ENCODE measurements at regions not wholly inside any gene's neighbourhood (a gene's known extent, or its start where the extent isn't known, plus 50 kb on each side); places are given as distances from the start of the nearest gene placed in this dataset.

DNA sequence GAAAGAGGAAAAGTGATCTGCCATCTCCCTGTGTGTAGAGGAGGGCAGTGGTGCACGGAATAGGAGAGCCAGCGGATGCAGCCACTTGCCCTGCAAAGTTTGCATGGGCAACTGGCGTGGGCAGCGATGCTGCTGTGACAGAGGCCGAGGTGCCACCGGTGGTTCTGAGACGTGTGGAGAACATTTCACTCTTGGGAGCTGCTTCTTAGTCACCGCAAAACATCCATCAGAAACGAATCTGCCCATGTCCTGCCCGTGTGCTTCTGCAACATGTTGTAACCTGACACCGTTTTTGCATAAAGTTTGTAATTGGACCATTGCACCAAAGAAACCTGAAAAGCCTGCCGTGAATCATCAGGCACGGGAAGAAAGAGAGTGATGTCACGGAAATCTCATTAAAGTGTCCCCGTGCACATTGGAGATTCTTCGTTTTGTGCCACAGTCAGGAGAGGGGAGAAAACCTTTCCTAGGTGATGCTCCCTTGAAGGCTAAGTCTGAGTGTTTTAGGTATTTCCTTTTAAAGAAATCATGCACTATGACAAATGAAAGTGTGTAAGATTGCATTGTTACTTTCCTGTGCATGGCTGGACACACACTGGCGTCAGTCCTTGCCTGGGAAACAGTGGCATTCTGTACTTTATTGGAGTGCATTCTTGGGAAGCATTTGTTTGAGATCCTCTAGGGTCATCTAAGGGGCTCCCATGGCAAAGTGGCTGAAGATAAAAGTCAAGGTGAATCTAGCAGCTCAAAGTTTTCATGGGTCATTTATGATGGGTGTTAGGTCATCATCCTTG lies 302.6 kb downstream of the KLF6 start:
- DNase-seq (ENCODE audit: low read depth), result peak; percentile 31

DNA sequence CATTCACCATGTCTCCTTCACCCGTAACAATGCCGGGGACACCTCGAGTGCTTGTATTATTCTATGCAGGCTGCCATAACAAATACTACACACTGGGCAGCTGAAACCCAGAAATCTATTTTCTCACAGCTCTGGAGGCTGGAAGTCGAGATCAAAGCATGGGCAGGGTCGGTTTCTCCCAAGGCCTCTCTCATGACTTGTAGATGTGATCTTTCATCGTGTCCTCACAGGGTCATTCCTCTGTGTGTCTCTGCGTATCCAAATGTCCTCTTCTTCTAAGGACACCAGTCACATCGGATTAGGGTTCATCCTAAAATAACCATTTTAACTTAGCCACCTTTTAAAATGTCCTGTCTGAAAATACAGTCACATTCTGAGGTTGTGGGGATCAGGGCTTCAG lies 303.5 kb downstream of the KLF6 start:
- DNase-seq (ENCODE audit: low read depth), result no peak

GRCh38 chr10:3480990-3481315 lies 304.1 kb downstream of the KLF6 start:
- no peak for DNase-seq (ENCODE audit: low read depth)

- no peak for DNase-seq (ENCODE audit: low read depth)
These were observed 304.6 kb downstream of the KLF6 start for GRCh38 chr10:3480281-3480989.

DNA sequence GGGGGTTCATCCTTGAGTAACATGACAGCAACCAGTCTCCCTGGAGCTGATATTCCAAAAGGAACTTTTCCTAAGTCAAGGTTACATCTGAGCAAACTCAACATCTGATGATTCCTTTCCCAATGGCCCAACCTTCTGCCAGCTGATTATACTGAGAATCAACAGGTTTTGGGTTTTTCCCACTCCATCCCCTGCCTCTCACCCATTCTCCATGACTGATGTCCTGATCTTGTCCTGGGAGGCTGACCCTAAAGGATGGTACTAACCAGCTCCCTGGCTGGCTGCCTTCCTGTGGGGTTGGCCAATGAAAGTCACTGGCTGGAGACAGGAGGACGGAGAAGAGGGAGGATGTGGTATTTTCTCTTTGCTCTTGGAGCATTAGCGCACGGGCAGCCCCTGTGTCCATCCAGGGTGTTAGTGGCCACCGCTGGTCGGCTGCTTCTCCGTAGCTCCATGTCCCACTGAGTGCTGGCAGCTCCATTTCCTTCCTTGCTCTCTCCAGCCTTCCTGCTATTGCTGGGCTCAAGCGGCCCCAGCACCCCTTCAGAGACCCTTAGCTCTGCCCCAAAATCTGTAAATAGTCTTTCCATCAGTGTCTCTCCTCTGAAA lies 306.2 kb upstream of the PITRM1 start:
- no peak for DNase-seq (ENCODE audit: low read depth)

GRCh38 chr10:3478153-3478552 lies 305.6 kb upstream of the PITRM1 start:
- DNase-seq (ENCODE audit: low read depth), result no peak

DNA sequence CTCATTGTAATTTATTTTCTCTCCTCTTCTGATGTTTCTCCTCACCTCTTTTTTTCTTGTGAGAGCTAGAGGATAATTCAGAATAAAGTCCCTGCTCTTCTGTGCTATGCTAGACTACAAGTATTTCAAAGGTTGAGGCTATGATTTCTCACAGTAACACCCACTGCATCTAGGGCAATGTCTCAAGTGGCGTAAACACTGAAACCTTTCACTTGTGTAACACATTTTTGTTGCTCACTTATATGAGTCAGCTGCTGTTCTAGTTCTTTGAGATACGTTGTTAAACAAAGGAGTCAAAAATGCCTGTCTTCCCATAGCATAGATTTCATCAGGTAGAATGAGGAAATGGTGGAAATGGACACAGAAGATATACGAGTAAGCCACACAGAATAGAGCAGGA lies 305.1 kb upstream of the PITRM1 start:
- DNase-seq (ENCODE audit: low read depth), result no peak

- no peak for DNase-seq (ENCODE audit: low read depth)
These were observed 304.3 kb upstream of the PITRM1 start for GRCh38 chr10:3476640-3477448.

GRCh38 chr10:3476186-3476585 lies 303.6 kb upstream of the PITRM1 start:
- DNase-seq (ENCODE audit: low read depth), result no peak

DNA sequence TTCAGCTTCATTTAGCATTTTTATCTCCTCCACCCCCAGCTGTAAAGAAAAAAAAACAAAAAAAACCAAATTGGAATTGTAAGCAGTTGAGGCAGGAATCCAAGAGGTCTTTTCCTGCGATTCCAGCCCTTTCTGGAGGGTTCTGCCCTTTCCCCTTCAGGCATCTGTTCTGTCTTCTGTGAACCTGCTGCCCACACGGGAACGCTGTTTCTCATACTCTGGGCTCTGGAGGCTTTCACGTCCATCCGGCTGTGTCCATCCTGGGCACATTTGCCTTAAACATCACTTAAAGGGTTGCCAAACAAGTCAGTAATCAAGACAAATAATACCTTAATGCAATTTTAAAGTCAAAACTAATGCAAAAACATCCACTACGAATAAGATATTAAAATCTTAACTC lies 302.8 kb upstream of the PITRM1 start:
- DNase-seq (ENCODE audit: low read depth), result no peak

DNA sequence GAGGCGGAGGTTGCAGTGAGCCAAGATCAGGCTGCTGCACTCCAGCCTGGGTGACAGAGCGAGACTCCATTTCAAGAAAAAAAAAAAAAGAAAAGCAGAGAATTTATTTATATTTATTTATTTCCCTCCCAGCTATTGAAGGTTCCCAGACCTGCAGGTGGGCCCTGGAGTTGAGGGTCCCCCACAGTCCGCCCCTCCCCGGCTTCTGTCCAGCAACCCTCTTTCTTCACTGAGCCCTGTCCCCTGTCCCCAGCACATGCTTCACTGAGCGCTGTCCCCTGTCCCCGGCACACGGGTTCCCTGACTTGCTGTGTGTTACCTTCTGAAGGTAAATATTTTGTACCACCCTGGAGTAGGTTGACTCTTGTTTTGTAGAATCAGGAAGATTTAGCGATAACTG lies 301.7 kb upstream of the PITRM1 start:
- no peak for DNase-seq (ENCODE audit: low read depth)

GRCh38 chr10:3473271-3473670 lies 300.7 kb upstream of the PITRM1 start:
- DNase-seq (ENCODE audit: low read depth), result no peak

DNA sequence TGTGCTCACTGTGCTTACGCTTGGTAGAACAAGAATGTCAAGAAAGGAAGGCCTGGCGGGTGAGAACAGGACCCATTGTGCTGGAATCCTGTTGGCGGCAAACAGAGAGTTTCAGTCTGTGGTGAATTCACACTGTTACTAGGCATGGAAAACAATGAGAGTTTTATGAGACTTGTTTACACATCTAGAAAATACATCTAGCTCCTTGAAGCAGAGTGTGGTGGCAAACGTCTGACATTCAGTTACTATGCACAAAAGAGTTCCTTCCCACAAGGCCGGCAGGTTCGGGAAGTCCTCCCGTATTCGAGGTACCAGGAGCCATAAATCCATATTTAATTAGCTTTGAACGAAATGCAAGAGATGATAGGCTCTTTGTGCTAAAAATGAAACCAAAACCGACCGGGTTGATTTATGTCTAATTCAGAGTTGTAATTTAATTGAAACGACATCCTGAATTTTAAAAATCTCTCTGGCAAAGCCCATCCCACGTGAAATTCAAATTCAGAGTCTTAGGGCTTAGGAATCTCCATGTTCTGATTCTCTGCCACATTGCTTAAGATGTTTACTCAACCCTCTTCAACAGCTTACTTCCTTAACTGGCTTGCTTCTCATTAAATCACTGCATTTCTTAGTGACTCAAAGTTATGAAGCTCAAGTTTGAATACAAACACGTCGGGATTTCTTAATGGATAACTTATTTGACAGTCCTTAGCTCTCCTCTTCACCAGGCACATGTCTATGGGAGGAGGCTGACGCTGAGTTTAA lies 299.9 kb upstream of the PITRM1 start:
- DNase-seq (ENCODE audit: low read depth), result no peak

DNA sequence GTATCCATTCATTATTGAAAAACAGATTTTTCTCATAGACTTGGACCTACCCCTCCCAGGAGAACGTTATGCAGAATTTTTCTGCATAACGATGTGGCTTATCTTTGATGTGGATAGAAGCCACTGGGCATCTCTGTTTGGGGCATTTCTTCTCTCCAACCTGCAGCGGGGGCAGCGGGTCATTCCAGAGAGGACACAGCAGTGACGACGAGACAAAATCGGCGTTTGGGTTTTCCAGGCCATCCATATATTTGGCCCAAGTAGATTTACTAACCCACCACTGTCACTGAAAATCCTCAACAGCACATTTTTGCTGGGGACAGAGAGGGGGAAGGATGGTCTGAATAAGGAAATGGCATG lies 299.3 kb upstream of the PITRM1 start:
- no peak for DNase-seq (ENCODE audit: low read depth)

GRCh38 chr10:3471472-3471871 lies 298.9 kb upstream of the PITRM1 start:
- DNase-seq (ENCODE audit: low read depth), result no peak

GRCh38 chr10:3470191-3470590 lies 297.6 kb upstream of the PITRM1 start:
- DNase-seq (ENCODE audit: low read depth), result no peak

GRCh38 chr10:3469639-3470020 lies 297.0 kb upstream of the PITRM1 start:
- DNase-seq (ENCODE audit: low read depth), result no peak

GRCh38 chr10:3468919-3469638 lies 296.5 kb upstream of the PITRM1 start:
- DNase-seq (ENCODE audit: low read depth), result peak; percentile 53

DNA sequence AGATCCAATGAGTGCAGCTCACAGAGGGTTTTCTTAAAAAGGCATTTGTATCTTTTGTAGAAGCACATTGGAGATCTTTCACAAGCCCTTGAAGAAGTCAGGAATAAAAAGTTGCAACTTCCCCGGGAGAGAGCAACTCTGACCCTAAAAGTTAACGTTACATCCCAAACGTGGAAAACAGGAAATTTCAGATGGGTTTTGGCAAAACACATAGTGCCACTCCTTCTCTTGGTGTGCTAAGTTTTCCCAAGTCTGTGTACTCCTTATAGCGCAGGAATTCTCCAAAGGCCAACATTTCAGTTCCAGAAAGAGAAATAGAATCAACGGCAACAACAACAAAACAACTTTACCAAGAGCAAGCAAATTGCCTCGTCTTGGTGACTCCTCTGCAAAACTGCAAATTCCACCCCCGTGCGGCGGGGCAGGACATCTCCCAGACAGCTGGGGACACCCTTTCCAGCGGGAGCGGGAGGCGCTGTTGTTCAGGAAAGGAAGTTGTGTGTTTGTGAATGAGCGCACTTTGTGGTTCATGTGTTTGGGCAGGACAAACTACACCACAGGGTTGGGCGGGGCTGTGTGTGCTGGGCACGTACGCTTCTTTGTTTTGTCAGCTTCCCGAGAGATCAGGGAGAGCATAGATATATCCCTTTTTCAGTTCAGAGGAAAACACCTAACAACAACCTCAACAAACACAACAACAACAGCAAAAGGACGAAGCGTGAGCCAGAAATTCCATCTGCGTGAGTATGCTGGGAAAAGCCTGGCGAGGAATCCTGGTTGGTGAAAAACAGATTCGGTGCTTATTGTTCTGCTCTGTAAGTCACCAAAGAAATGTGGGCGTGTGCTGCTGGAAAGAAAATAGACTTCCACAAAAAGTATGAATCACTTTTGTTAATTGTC lies 294.7 kb upstream of the PITRM1 start:
- DNase-seq (ENCODE audit: low read depth), result peak; percentile 68

DNA sequence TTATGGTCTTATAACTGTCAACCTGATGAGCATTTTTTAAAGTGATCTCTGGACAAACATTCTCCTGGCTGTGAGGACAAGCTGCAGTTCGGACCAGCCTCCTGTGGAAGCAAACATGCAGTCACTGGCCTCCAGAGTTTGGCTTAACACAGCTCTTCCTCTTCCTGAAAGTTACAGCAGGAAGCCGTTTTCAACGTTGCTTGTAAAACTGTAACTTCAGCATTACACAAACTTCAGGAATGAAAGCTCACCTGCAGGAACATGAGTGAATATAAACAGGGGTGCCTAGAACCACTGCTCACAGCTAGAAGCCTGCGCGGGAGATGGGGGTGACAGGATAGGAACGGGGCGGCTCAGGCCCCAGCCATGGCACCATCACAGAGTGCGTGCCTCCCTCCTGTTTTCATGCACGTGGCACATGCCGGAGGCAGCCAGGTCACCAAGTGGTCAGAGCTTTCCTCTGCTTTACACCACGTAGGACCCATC lies 292.9 kb upstream of the PITRM1 start:
- DNase-seq (ENCODE audit: low read depth), result no peak
